Uterus (tissue), 3 donors: ENCODE measurements at regions not wholly inside any gene's neighbourhood (a gene's known extent, or its start where the extent isn't known, plus 50 kb on each side); places are given as distances from the start of the nearest gene placed in this dataset.

Experiments used
- DNase-seq, 2 donors: peaks; one replicate each; pipeline ENCODE4 v3.0.0-alpha.2; 2019 to 2020
- H3K27ac ChIP-seq, 2 donors: fragments of 200-600 bp; sonication (generic); 1 replicate in 1 of 2; 2 replicates in 1 of 2; pipeline ENCODE4 v1.5.1; 2016 to 2018
- H3K27me3 ChIP-seq, 2 donors: fragments of 200-600 bp; sonication (generic); one replicate each; pipeline ENCODE4 v1.5.1; 2018 to 2019; ENCODE audit warnings: control low read depth in 1 of 2
- H3K36me3 ChIP-seq, 2 donors: fragments of 200-600 bp; sonication (generic); one replicate each; pipeline ENCODE4 v1.5.1; 2019; ENCODE audit warnings: control low read depth in 1 of 2
- H3K4me1 ChIP-seq, 2 donors: fragments of 200-600 bp; sonication (generic); one replicate each; pipeline ENCODE4 v1.5.1; 2018 to 2019; ENCODE audit warnings: control low read depth in 1 of 2
- H3K4me3 ChIP-seq, 2 donors: fragments of 200-600 bp; sonication (generic); 1 replicate in 1 of 2; 2 replicates in 1 of 2; pipeline ENCODE4 v1.5.1; 2018 to 2019; ENCODE audit warnings: mild to moderate bottlenecking in 1 of 2
- H3K9me3 ChIP-seq, 2 donors: fragments of 200-600 bp; sonication (generic); one replicate each; pipeline ENCODE4 v1.5.1; 2019; ENCODE audit warnings: control low read depth in 1 of 2
- CTCF ChIP-seq, 4 experiments: fragments of 200-600 bp in 2 of 4; fragments of 450-650 bp in 2 of 4; sonication (generic) in 2 of 4; IDR thresholded peaks; one replicate each; pipeline ENCODE4 v1.5.1; 2016 to 2019; ENCODE audit warnings: antibody characterized with exemption in 4 of 4, mild to moderate bottlenecking in 2 of 4, moderate library complexity in 1 of 4
- POLR2A ChIP-seq, 2 donors: fragments of 450-650 bp; IDR thresholded peaks; one replicate each; pipeline ENCODE4 v1.6.1; 2016; ENCODE audit warnings: antibody characterized with exemption in 2 of 2, mild to moderate bottlenecking in 1 of 2, moderate library complexity in 1 of 2
- intact Hi-C: fragments of 100-400 bp; cut with DNase I; formaldehyde crosslinking; loops from one replicate; pipeline ENCODE4 v1.15.1; 2023; ENCODE audit warnings: low total_unique reads
- donor health status: DM: yes; HTN: yes; CAD: no.

- intact Hi-C loops = no loop called here
- H3K27me3 ChIP-seq = no peaks in the 10 kb centered on the region
- no peak overlapping the region for H3K4me3 ChIP-seq
- no peak overlapping the region for H3K27ac ChIP-seq
- TF ChIP-seq POLR2A (IDR thresholded peaks at IDR 0.05) (no peak), CTCF (IDR thresholded peaks at IDR 0.05) (no peak)
- H3K9me3 ChIP-seq = no peaks in the 10 kb centered on the region
- H3K36me3 ChIP-seq = no peaks in the 10 kb centered on the region
- no peaks in the 10 kb centered on the region for H3K4me1 ChIP-seq
- no peak for DNase-seq
Measured at GRCh38 chr17:12521416-12521815, 144.3 kb upstream of the MYOCD start.

- H3K36me3 ChIP-seq = no peaks in the 10 kb centered on the region
- H3K4me3 ChIP-seq = no peak overlapping the region
- no peak for DNase-seq
- no peaks in the 10 kb centered on the region for H3K9me3 ChIP-seq
- no peak overlapping the region for H3K27ac ChIP-seq
- TF ChIP-seq CTCF (IDR thresholded peaks at IDR 0.05) (no peak), POLR2A (IDR thresholded peaks at IDR 0.05) (no peak)
- H3K27me3 ChIP-seq = no peaks in the 10 kb centered on the region
- H3K4me1 ChIP-seq = no peaks in the 10 kb centered on the region
- intact Hi-C loops = no loop called here
Measured at GRCh38 chr17:12522336-12522735, 143.4 kb upstream of the MYOCD start.

- TF ChIP-seq CTCF (IDR thresholded peaks at IDR 0.05) (no peak), POLR2A (IDR thresholded peaks at IDR 0.05) (no peak)
- H3K36me3 ChIP-seq = no peaks in the 10 kb centered on the region
- DNase-seq = no peak
- no peaks in the 10 kb centered on the region for H3K4me1 ChIP-seq
- no peaks in the 10 kb centered on the region for H3K27me3 ChIP-seq
- no peak overlapping the region for H3K27ac ChIP-seq
- no peaks in the 10 kb centered on the region for H3K9me3 ChIP-seq
- no peak overlapping the region for H3K4me3 ChIP-seq
- intact Hi-C loops = no loop called here
Measured at GRCh38 chr17:12522743-12523183, 142.9 kb upstream of the MYOCD start.

GRCh38 chr17:12523244-12523643, 142.4 kb upstream of the MYOCD start:
- no peak for TF ChIP-seq CTCF (IDR thresholded peaks at IDR 0.05)
- no peak for TF ChIP-seq POLR2A (IDR thresholded peaks at IDR 0.05)
- Histone ChIP-seq H3K4me3 (no peak overlapping the region), H3K27ac (no peak overlapping the region), H3K4me1 (no peaks in the 10 kb centered on the region), H3K27me3 (no peaks in the 10 kb centered on the region), H3K9me3 (no peaks in the 10 kb centered on the region), H3K36me3 (no peaks in the 10 kb centered on the region)
- intact Hi-C loops = no loop called here
- no peak for DNase-seq

GRCh38 chr17:12528036-12528435, 137.7 kb upstream of the MYOCD start:
- H3K27me3 ChIP-seq = no peaks in the 10 kb centered on the region
- intact Hi-C loops = no loop called here
- TF ChIP-seq POLR2A (IDR thresholded peaks at IDR 0.05) (no peak), CTCF (IDR thresholded peaks at IDR 0.05) (no peak)
- no peaks in the 10 kb centered on the region for H3K36me3 ChIP-seq
- no peaks in the 10 kb centered on the region for H3K4me1 ChIP-seq
- no peaks in the 10 kb centered on the region for H3K9me3 ChIP-seq
- H3K4me3 ChIP-seq = no peak overlapping the region
- no peak for DNase-seq
- H3K27ac ChIP-seq = no peak overlapping the region
